HL-60 (cell line): ENCODE measurements at regions not wholly inside any gene's neighbourhood (a gene's known extent, or its start where the extent isn't known, plus 50 kb on each side); places are given as distances from the start of the nearest gene placed in this dataset.

Source experiments
- DNase-seq, 2 experiments: peaks; one replicate each; pipeline ENCODE4 v3.0.0-alpha.2; 2010 to 2020; ENCODE audit warnings: low read depth in 1 of 2, low spot score in 1 of 2
- H3K27ac ChIP-seq: fragments of 250-450 bp; sonication (Bioruptor Pico); replicated peaks from 2 replicates; pipeline ENCODE4 v1.5.1; 2020; ENCODE audit warnings: mild to moderate bottlenecking, moderate library complexity
- H3K27me3 ChIP-seq: fragments of 250-450 bp; sonication (Bioruptor Pico); 2 replicates; pipeline ENCODE4 v1.5.1; 2021; ENCODE audit warnings: mild to moderate bottlenecking, moderate library complexity; ENCODE audit not compliant: insufficient read depth, poor library complexity, severe bottlenecking
- H3K4me3 ChIP-seq: replicated peaks from 2 replicates; pipeline ENCODE4 v1.5.1; 2011; ENCODE audit warnings: mild to moderate bottlenecking, control low read depth, low read length; ENCODE audit not compliant: insufficient read depth
- CTCF ChIP-seq: IDR thresholded peaks from one replicate; pipeline ENCODE4 v1.5.1; 2011; ENCODE audit warnings: low read length, control low read depth, inconsistent platforms; ENCODE audit not compliant: insufficient read depth
- GABPA ChIP-seq: IDR thresholded peaks from 2 replicates; pipeline ENCODE4 v1.6.1; 2012; ENCODE audit warnings: low read depth
- POLR2AphosphoS5 ChIP-seq: IDR thresholded peaks from 2 replicates; pipeline ENCODE4 v1.6.1; 2012; ENCODE audit warnings: low read depth
- SPI1 ChIP-seq: IDR thresholded peaks from 2 replicates; pipeline ENCODE4 v1.6.1; 2012; ENCODE audit warnings: low read depth, mild to moderate bottlenecking, borderline replicate concordance
- TF ChIP-seq, protein P1 (sequence below): IDR thresholded peaks from 2 replicates; pipeline ENCODE4 v1.6.1; 2012; ENCODE audit warnings: low read depth; ENCODE audit not compliant: insufficient replicate concordance

DNA sequence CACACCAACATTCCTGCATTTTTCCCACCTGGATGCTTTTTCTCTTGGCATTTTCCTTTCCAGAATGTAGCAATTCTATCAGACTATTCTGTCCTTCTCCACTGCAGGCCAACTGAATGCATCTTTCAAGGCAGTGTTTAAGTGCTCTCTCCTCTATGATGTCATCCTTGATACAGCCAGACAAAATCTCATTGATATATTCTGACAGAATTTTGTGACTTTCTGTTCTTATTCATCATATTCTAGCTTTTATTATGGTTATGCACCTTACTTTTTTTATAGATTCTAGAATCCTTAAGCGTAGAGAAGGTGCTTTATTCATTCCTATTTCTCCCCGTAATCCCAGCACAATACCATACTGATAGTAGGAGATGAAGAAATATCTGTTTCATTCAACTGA, 355.5 kb upstream of the CCNH start:
- H3K4me3 ChIP-seq: no peak overlapping the region
- TF ChIP-seq, protein P1, sequence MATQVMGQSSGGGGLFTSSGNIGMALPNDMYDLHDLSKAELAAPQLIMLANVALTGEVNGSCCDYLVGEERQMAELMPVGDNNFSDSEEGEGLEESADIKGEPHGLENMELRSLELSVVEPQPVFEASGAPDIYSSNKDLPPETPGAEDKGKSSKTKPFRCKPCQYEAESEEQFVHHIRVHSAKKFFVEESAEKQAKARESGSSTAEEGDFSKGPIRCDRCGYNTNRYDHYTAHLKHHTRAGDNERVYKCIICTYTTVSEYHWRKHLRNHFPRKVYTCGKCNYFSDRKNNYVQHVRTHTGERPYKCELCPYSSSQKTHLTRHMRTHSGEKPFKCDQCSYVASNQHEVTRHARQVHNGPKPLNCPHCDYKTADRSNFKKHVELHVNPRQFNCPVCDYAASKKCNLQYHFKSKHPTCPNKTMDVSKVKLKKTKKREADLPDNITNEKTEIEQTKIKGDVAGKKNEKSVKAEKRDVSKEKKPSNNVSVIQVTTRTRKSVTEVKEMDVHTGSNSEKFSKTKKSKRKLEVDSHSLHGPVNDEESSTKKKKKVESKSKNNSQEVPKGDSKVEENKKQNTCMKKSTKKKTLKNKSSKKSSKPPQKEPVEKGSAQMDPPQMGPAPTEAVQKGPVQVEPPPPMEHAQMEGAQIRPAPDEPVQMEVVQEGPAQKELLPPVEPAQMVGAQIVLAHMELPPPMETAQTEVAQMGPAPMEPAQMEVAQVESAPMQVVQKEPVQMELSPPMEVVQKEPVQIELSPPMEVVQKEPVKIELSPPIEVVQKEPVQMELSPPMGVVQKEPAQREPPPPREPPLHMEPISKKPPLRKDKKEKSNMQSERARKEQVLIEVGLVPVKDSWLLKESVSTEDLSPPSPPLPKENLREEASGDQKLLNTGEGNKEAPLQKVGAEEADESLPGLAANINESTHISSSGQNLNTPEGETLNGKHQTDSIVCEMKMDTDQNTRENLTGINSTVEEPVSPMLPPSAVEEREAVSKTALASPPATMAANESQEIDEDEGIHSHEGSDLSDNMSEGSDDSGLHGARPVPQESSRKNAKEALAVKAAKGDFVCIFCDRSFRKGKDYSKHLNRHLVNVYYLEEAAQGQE: no peak
- TF ChIP-seq CTCF (no peak), POLR2AphosphoS5 (no peak), SPI1 (no peak), GABPA (no peak)
- H3K27ac ChIP-seq: no peak overlapping the region
- DNase-seq: no peak
- H3K27me3 ChIP-seq: no peaks in the 10 kb centered on the region

DNA sequence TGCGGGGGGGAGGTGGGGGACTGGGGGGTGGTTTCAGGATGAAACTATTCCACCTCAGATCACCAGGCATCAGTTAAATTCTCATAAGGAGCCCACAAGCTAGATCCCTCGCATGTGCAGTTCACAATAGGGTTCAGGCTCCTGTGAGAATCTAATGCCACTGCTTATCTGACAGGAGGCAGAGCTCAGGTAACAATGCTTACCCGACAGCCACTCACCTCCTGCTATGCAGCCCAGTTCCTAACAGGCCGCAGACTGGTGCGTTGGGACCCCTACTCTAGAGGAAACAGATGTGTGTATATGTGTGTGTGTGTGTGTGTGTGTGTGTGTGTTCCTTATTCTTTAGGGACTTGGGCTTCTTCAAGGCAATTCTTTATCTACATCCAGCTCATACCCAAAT, 352.3 kb upstream of the CCNH start:
- Histone ChIP-seq H3K27ac (no peak overlapping the region), H3K27me3 (no peaks in the 10 kb centered on the region), H3K4me3 (no peak overlapping the region)
- no peak for DNase-seq
- TF ChIP-seq SPI1 (no peak), CTCF (no peak), POLR2AphosphoS5 (no peak), GABPA (no peak)
- TF ChIP-seq, protein P1: no peak

DNA sequence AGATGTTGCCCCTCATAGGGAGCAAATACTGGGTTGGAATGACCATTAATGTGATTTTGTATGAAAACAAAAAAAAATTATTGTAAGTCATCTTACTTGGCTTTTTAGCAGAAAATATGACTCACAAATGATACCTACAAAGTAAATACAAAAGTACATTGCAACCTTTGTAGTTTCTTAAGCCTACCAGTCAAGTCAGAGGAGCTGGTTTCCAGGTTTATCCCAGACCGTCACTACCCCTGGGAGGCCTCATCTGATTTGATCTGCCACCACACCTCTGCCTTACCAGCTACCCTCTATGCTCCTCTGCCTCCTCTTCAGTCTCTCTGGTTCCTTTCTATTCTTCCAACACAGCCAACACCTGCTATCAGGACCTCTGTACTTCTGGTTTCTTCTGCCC, 349.9 kb upstream of the CCNH start:
- H3K27me3 ChIP-seq: no peaks in the 10 kb centered on the region
- no peak overlapping the region for H3K4me3 ChIP-seq
- no peak overlapping the region for H3K27ac ChIP-seq
- TF ChIP-seq GABPA: no peak
- TF ChIP-seq, protein P1: no peak
- TF ChIP-seq SPI1: no peak
- no peak for TF ChIP-seq POLR2AphosphoS5
- TF ChIP-seq CTCF: no peak
- DNase-seq: no peak
